Hepatocyte (in vitro differentiated cells): ENCODE measurements at regions not wholly inside any gene's neighbourhood (a gene's known extent, or its start where the extent isn't known, plus 50 kb on each side); places are given as distances from the start of the nearest gene placed in this dataset.

Source experiments
- EZH2 ChIP-seq: fragments of 200-600 bp; sonication (generic); IDR thresholded peaks from 2 replicates; pipeline ENCODE4 v1.6.1; 2016; ENCODE audit warnings: antibody characterized with exemption, mild to moderate bottlenecking, borderline replicate concordance
- EZH2phosphoT487 ChIP-seq: fragments of 200-600 bp; sonication (generic); IDR thresholded peaks from one replicate; pipeline ENCODE4 v1.6.1; 2018; ENCODE audit warnings: antibody characterized with exemption, mild to moderate bottlenecking, low read depth, moderate library complexity; ENCODE audit not compliant: unreplicated experiment, severe bottlenecking
- TF ChIP-seq, protein P1 (sequence below): fragments of 200-600 bp; sonication (generic); IDR thresholded peaks from 2 replicates; pipeline ENCODE4 v1.5.1; 2016; ENCODE audit warnings: antibody characterized with exemption, mild to moderate bottlenecking; ENCODE audit not compliant: poor library complexity

DNA sequence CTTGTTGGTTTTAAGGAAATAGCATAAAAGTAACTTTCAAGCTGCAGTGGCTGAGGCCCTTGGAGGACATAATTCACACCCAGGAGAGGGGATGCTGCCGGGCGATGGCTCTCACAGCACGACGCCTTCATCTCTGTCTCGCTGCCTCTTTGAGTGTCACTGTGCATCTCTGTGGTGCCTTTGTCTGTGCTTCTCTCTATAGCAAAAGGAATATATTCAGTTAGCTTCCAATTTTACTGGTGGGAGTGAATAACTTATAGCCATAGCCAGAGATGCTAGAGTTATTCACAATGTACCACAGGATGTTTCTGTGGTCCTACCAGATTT, 276.7 kb downstream of the SYK start:
- TF ChIP-seq, protein P1, sequence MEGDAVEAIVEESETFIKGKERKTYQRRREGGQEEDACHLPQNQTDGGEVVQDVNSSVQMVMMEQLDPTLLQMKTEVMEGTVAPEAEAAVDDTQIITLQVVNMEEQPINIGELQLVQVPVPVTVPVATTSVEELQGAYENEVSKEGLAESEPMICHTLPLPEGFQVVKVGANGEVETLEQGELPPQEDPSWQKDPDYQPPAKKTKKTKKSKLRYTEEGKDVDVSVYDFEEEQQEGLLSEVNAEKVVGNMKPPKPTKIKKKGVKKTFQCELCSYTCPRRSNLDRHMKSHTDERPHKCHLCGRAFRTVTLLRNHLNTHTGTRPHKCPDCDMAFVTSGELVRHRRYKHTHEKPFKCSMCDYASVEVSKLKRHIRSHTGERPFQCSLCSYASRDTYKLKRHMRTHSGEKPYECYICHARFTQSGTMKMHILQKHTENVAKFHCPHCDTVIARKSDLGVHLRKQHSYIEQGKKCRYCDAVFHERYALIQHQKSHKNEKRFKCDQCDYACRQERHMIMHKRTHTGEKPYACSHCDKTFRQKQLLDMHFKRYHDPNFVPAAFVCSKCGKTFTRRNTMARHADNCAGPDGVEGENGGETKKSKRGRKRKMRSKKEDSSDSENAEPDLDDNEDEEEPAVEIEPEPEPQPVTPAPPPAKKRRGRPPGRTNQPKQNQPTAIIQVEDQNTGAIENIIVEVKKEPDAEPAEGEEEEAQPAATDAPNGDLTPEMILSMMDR = no peak
- no peak for TF ChIP-seq EZH2
- TF ChIP-seq EZH2phosphoT487 = no peak
